Central memory CD8-positive, alpha-beta T cell (primary cell): ENCODE measurements at regions not wholly inside any gene's neighbourhood (a gene's known extent, or its start where the extent isn't known, plus 50 kb on each side); places are given as distances from the start of the nearest gene placed in this dataset.
"Not testable (repeated sequence)": the region's sequence is repeated elsewhere in the genome, so short reads cannot be mapped to it uniquely, and the experiment has no call there.

Experiments used
- ATAC-seq: fragments of 150-1000 bp; cut with Tn5 transposase; replicated peaks from 2 replicates; pipeline ENCODE4 v1.10.0; 2022; ENCODE audit warnings: mild to moderate bottlenecking, moderate FRiP score, moderate number of reproducible peaks; ENCODE audit not compliant: poor library complexity, severe bottlenecking; ENCODE audit errors: extremely low read depth
- DNase-seq, 2 donors: peaks; one replicate each; pipeline ENCODE4 v3.0.0; 2021; ENCODE audit warnings: low spot score in 2 of 2
- H3K27ac Mint-ChIP-seq: one replicate; pipeline ENCODE4 v1.8.0; 2022; ENCODE audit warnings: low read depth, mild to moderate bottlenecking, moderate library complexity, mixed read lengths
- H3K27me3 Mint-ChIP-seq: one replicate; pipeline ENCODE4 v1.8.0; 2022; ENCODE audit warnings: mixed read lengths
- H3K36me3 Mint-ChIP-seq: one replicate; pipeline ENCODE4 v1.8.0; 2022; ENCODE audit warnings: mild to moderate bottlenecking, moderate library complexity, mixed read lengths; ENCODE audit not compliant: insufficient read depth
- H3K4me1 Mint-ChIP-seq: one replicate; pipeline ENCODE4 v1.8.0; 2022; ENCODE audit warnings: mixed read lengths
- H3K4me3 Mint-ChIP-seq: one replicate; pipeline ENCODE4 v1.8.0; 2022; ENCODE audit warnings: mild to moderate bottlenecking, moderate library complexity, mixed read lengths
- H3K9me3 Mint-ChIP-seq: one replicate; pipeline ENCODE4 v1.8.0; 2022; ENCODE audit warnings: mixed read lengths

GRCh38 chr1:223023863-223024262, 119.2 kb downstream of the TLR5 start:
- H3K4me3 Mint-ChIP-seq = no peak overlapping the region
- H3K9me3 Mint-ChIP-seq = no peaks in the 10 kb centered on the region
- H3K27me3 Mint-ChIP-seq = peaks cover 7% of the 10 kb centered on the region
- no peak overlapping the region for H3K27ac Mint-ChIP-seq
- H3K36me3 Mint-ChIP-seq = no peaks in the 10 kb centered on the region
- H3K4me1 Mint-ChIP-seq = no peaks in the 10 kb centered on the region
- ATAC-seq (no peak), DNase-seq (no peak)

DNA sequence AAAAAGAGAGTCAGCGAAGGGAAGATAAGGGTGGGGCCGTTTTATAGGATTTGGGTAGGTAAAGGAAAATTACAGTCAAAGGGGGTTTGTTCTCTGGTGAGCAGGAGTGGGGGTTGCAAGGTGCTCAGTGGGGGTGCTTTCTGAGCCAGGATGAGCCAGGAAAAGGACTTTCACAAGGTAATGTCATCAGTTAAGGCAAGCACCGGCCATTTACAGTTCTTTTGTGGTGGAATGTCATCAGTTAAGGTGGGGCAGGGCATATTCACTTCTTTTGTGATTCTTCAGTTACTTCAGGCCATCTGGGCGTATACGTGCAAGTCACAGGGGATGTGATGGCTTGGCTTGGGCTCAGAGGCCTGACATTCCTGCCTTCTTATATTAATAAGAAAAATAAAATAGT, 118.6 kb downstream of the TLR5 start:
- DNase-seq, H3K9me3 Mint-ChIP-seq, H3K27ac Mint-ChIP-seq, ATAC-seq, H3K36me3 Mint-ChIP-seq, H3K4me1 Mint-ChIP-seq, H3K4me3 Mint-ChIP-seq: not testable (repeated sequence)
- H3K27me3 Mint-ChIP-seq = peaks cover 13% of the 10 kb centered on the region

DNA sequence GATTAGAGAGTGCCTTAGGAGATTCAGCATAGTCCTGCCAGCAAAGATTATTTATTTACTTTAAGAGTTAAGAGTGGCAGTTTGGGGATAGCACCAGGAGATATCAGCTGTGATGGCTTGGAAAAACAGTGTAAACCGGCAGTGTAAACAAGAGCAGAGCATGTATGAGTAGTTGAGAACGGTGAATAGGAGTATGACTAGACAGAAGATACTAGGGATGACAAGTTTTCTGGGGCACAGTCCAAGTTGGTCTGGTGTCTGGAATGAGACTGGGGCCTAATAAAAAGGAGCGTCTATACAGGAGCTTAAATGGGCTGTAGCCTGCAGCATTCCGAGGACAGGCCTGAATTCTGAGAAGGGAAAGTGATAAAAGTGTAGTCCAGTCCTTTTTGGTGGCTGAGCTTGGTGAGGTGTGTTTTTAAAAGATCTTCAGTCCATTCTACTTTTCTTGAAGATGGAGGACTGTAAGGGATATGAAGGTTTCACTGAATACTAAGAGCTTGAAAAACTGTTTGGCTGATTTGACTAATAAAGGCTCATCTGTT, 117.8 kb downstream of the TLR5 start:
- not testable (repeated sequence) for DNase-seq, H3K36me3 Mint-ChIP-seq, ATAC-seq, H3K4me1 Mint-ChIP-seq, H3K9me3 Mint-ChIP-seq, H3K27ac Mint-ChIP-seq, H3K4me3 Mint-ChIP-seq
- peaks cover 14% of the 10 kb centered on the region for H3K27me3 Mint-ChIP-seq

DNA sequence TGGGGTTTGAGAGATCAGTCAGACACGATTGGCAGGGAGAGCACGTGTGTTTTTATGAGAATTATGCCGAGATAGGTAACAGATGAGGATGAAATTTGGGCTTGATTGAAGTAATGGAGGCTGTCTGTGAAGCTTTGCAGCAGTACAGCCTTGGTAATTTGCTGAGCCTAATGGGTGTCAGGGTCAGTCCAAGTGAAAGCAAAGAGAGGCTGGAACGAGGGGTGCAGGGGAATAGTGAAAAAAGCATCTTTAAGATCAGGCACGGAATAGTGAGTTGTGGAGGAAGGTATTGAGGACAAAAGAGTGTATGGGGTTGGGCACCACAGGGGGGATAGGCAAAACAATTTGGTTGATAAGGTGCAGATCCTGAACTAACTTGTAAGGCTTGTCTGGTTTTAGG, 116.4 kb downstream of the TLR5 start:
- ATAC-seq, H3K4me1 Mint-ChIP-seq, H3K9me3 Mint-ChIP-seq, H3K4me3 Mint-ChIP-seq, H3K27ac Mint-ChIP-seq, H3K36me3 Mint-ChIP-seq, DNase-seq: not testable (repeated sequence)
- H3K27me3 Mint-ChIP-seq = peaks cover 14% of the 10 kb centered on the region

DNA sequence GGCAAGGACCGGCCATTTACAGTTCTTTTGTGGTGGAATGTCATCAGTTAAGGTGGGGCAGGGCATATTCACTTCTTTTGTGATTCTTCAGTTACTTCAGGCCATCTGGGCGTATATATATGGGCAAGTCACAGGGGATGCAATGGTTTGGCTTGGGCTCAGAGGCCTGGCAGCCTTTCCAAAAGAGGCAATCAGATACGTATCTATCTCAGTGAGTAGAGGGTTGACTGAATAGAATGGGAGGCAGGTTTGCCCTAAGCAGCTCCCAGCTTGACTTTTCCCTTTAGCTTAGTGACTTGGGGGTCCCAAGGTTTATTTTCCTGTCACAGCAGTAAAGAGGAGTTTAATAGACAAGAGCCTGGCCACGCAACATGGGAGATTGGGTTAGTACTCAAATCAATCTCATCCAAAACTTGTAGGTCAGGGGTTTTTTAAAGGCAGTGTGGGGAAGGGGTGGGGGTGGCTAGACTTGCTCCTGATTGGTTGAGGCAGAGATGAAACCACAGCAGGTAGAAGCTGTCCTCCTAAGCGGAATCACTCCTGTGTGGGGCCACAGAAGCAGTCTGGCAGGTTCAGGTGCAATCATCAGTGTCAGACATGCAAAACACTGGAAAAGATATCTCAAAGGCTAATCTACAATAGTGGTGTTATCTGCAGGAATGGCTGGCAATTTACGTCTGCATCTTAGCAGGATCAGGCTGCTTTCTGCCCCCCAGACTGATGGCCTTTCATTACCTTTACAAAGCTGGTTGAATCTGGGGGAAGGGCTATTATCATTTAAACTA, 112.9 kb downstream of the TLR5 start:
- ATAC-seq (no peak), DNase-seq (no peak)
- Mint-ChIP-seq H3K4me3 (no peak overlapping the region), H3K9me3 (no peaks in the 10 kb centered on the region), H3K27ac (no peak overlapping the region), H3K4me1 (no peaks in the 10 kb centered on the region), H3K27me3 (peaks cover 14% of the 10 kb centered on the region), H3K36me3 (no peaks in the 10 kb centered on the region)

DNA sequence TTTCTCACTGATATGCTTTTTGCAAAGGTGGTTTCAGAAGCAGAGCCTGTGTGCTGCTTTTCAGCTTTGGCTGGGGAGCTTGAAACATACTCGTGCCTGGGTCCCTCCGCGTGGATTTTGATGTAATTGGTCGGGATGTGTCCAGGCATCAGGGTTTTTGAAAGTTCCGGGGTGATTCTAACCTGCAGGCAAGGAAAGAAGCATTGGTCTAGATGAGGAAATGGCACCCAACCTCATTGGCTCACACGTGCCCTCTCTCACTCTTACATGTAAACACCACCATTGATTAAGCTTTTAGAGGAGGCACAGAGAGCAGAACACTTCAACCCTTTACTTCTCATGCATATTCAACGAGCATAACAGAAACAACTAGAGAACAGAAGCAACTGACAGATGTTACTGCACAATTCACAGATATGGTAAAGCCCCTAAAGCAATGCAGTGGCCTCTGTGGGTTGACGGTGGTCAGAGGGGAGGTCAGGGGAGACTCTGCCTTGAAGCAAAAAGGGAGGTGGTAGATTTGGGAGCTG, 112.1 kb downstream of the TLR5 start:
- no peaks in the 10 kb centered on the region for H3K36me3 Mint-ChIP-seq
- no peak overlapping the region for H3K27ac Mint-ChIP-seq
- H3K27me3 Mint-ChIP-seq = peaks cover 18% of the 10 kb centered on the region
- no peak overlapping the region for H3K4me3 Mint-ChIP-seq
- ATAC-seq (no peak), DNase-seq (no peak)
- H3K4me1 Mint-ChIP-seq = no peaks in the 10 kb centered on the region
- H3K9me3 Mint-ChIP-seq = no peaks in the 10 kb centered on the region

GRCh38 chr1:223031733-223032601, 111.1 kb downstream of the TLR5 start:
- Mint-ChIP-seq H3K27me3 (peaks cover 26% of the 10 kb centered on the region), H3K36me3 (no peaks in the 10 kb centered on the region), H3K27ac (no peak overlapping the region), H3K9me3 (no peaks in the 10 kb centered on the region), H3K4me1 (no peaks in the 10 kb centered on the region), H3K4me3 (no peak overlapping the region)
- DNase-seq (no peak), ATAC-seq (no peak)

GRCh38 chr1:223033658-223034057, 109.4 kb downstream of the TLR5 start:
- H3K27me3 Mint-ChIP-seq = peaks cover 25% of the 10 kb centered on the region
- no peaks in the 10 kb centered on the region for H3K36me3 Mint-ChIP-seq
- no peaks in the 10 kb centered on the region for H3K4me1 Mint-ChIP-seq
- no peak overlapping the region for H3K27ac Mint-ChIP-seq
- H3K9me3 Mint-ChIP-seq = no peaks in the 10 kb centered on the region
- no peak overlapping the region for H3K4me3 Mint-ChIP-seq
- DNase-seq (no peak), ATAC-seq (no peak)

DNA sequence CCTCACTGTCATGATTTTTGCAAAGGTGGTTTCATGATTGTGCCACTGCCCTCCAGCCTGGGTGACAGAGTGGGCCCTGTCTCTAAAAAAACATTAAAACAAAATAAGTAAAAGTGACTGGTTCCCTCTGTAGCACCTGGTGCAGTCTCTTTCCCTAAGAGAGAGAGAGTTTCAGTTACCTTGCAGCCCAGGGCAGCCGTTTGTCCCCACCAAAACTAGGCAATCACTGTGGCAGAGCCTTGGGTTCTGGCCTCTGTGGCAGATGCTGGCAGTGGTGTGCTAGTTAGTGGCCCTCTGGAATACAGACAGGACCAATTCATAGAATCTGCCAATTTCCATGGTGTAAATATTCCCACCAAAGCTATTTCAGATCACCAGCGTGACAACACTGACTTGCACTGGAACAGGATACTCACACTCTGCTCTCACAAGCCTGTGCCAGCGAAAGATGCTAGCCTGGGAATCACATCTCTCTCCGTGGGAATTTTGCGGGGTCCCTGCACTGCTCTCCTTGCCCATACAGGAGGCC, 108.7 kb downstream of the TLR5 start:
- Mint-ChIP-seq H3K4me1 (no peaks in the 10 kb centered on the region), H3K4me3 (no peak overlapping the region), H3K36me3 (no peaks in the 10 kb centered on the region), H3K9me3 (no peaks in the 10 kb centered on the region), H3K27me3 (peaks cover 25% of the 10 kb centered on the region), H3K27ac (no peak overlapping the region)
- DNase-seq = no peak
- ATAC-seq = no peak

GRCh38 chr1:223035724-223036478, 107.1 kb downstream of the TLR5 start:
- no peak for ATAC-seq
- no peak overlapping the region for H3K27ac Mint-ChIP-seq
- no peak for DNase-seq
- H3K27me3 Mint-ChIP-seq = peaks cover 38% of the 10 kb centered on the region
- no peaks in the 10 kb centered on the region for H3K9me3 Mint-ChIP-seq
- no peaks in the 10 kb centered on the region for H3K4me1 Mint-ChIP-seq
- H3K36me3 Mint-ChIP-seq = no peaks in the 10 kb centered on the region
- H3K4me3 Mint-ChIP-seq = no peak overlapping the region

GRCh38 chr1:223036479-223036845, 106.6 kb downstream of the TLR5 start:
- H3K4me3 Mint-ChIP-seq = no peak overlapping the region
- DNase-seq = no peak
- H3K36me3 Mint-ChIP-seq = no peaks in the 10 kb centered on the region
- H3K27ac Mint-ChIP-seq = no peak overlapping the region
- no peaks in the 10 kb centered on the region for H3K9me3 Mint-ChIP-seq
- peaks cover 43% of the 10 kb centered on the region for H3K27me3 Mint-ChIP-seq
- no peaks in the 10 kb centered on the region for H3K4me1 Mint-ChIP-seq
- no peak for ATAC-seq

GRCh38 chr1:223037845-223038244, 105.2 kb downstream of the TLR5 start:
- Mint-ChIP-seq H3K9me3 (no peaks in the 10 kb centered on the region), H3K27ac (no peak overlapping the region), H3K4me3 (no peak overlapping the region), H3K27me3 (peaks cover 53% of the 10 kb centered on the region), H3K4me1 (no peaks in the 10 kb centered on the region), H3K36me3 (no peaks in the 10 kb centered on the region)
- DNase-seq = no peak
- ATAC-seq = no peak
